ENCODE measurements at regions not wholly inside any gene's neighbourhood (a gene's known extent, or its start where the extent isn't known, plus 50 kb on each side); places are given as distances from the start of the nearest gene placed in this dataset.
A peak's percentile ranks its signal among the peaks of the same experiment; 100 is the strongest.
"Not testable (repeated sequence)": the region's sequence is repeated elsewhere in the genome, so short reads cannot be mapped to it uniquely, and the experiment has no call there.

DNA sequence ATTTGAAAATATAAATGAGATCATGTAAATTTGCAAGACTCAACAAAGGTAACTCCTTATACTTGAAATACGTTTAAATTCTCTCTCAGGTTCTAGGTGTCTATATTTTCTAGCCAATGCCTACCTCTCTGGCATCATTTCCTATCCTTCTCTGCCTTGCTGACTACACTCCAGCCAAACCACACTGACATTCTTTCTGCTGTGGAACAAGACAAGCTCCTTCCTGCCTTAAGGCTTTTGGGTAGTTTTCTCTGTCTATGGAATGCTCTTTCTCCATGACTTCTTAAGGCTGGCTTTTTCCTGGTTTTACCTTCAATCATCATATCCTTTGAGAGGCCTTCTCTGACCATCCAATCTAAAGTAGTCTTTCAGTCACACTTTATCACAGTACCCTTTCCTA, 201.0 kb downstream of the SPRY1 start:
- no peak for DNase-seq (ENCODE audit: low read depth in 3 of 3, low spot score in 2 of 3)

DNA sequence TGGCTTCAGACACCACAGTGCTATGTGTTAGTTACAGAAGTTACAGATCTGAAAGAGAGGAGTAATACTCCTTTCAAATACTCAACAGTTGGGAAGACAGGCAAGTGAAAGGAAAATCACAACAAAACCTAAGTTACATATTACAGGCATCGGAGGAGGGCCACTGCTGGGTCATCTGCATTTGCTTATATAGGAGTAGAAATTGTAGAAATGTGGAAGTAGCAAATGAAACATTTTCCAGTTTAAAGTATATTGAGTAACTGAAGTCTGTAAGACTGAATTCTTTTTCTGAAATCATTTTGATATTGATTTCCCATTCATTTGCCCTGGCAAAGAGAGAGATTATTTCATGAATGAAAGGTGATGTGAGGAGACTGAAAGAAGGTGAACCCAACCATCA, 201.7 kb downstream of the SPRY1 start:
- no peak for DNase-seq (ENCODE audit: low read depth in 3 of 3, low spot score in 2 of 3)

DNA sequence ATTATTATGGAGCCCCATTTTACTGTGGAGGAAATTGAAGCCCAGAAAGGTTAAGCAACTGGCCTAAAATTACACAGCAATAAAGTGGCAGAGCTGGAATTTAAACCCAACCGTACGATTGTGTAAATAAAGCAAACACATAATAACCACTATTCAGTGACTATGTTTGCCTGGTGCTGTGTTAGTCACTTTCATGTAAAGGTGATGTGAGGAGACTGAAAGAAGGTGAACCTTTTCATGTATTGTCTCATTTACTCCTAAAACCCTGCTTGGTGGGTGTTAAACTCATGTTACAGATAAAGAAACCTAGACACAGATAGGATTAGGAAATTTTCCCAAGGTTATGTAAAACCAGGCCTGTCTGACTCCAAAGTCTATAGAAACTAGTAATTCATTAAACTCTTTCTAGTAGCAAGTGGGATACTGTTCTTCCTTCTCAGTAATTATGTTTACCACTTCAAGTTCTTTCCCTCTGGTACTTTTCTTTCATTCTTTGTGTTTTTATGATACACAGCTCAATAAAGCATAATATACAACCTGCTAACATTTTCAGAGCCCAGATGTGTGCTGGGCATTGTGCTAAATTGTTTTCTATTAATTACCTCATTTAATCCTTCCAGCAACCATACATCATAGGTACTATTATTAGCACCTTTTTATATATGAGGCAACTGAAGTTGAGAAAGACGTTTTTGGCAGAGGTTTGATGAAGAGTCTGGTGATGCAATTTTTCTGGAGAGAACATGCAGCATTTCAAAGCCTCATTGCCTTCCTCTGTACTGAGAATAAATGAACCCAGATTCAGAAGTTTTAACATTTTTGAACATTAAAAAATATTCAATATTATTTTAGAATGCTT, 202.7 kb downstream of the SPRY1 start:
- DNase-seq (ENCODE audit: low read depth in 3 of 3, low spot score in 2 of 3), result no peak

DNA sequence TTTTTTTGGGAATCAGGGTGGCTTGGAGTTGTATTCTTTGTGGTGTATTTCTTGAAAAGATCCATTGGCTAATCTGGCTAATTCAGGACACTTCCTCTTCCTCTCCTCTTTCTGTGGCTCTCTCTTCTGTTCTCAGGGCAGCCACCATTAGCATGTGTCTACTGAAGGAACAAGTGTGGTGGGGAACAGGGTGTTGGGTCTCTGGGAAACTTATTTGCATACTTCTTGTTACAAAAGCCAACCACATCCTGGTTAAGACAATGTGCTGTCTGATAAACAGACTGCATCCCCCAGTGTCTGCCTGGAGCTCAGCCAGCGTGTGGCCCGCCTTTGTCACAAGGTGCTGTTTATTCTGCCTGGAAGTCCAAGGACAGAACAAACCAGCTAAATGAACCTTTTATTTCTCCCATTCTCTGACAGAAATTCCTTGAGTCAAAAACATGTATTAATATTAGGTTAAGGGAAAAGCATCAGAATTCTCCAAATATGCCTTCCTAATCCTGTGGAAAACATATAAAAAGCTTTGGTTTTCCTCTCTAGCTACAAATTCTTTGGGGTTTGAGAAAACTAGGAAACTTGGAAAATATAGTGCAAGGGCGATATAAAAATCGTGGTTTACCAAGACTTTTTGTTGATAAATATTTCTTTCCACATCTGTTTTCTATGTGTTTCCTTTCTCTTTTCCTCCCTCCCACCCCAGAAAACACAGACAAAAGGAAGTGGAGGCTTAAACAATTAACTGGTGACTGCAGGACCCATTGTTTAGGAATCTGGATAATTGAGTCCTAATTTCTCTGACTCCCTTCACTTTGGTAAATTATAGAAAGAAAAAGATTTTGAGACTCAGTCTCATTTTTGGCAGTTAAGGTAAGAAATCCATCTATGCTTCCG, 203.6 kb downstream of the SPRY1 start:
- DNase-seq (ENCODE audit: low read depth in 3 of 3, low spot score in 2 of 3), result no peak

DNA sequence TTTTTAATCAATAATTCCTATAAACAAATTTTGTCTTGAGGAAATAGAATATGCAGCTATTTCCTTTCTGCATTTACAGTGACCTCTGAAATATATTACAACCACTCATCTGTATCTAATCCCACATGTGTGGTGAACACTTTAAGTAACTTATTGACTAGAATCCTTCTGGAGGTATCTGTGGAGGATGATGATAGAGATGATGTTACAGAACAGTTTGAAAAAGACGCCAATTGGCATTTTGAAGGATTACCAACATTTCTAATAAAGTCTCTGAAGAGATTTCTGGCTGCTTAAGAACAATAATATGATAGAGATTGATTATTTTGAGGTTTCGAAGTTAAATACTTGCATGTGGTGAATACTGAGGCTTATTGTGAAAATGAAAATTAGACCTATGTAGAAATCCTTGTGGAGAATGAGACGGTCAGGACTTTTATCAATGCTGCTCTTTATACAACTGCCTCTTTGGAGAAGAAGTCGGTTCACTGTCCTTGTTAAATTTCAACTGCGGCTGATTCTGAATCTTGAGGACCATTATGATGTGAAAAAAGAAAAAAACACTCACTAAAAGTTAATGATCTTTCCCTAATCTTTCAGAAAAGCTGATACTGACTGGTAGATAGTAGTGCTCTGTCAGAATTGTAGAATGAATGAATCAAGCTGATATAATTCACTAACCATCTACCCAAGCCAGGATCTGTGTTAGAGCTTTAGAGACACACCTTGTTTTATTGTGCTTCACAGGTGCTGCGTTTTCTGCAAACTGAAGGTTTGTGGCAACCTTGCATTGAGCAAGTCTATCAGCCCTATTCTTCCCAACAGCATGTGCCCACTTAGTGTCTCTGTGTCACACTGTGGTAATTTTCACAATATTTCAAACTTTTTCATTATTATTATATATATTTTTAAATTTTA, 204.7 kb downstream of the SPRY1 start:
- no peak for DNase-seq (ENCODE audit: low read depth in 3 of 3, low spot score in 2 of 3)

DNA sequence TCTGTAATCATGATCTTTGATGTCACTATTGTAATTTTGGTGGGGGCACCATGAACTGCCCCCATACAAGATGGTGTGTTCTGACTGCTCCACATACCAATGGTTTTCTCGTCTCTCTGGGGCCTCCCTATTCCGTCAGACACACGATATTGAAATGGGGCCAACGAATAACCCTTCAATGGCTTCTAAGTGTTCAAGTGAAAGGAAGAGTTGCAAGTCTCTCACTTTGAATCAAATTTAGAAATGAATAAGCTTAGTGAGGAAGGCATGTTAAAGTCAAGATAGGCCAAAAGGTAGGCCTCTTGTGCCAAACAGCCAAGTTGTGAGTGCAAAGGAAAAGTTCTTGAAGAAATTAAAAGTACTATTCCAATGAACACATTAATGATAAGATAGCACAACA, 205.4 kb downstream of the SPRY1 start:
- DNase-seq (ENCODE audit: low read depth in 3 of 3, low spot score in 2 of 3), result no peak

DNA sequence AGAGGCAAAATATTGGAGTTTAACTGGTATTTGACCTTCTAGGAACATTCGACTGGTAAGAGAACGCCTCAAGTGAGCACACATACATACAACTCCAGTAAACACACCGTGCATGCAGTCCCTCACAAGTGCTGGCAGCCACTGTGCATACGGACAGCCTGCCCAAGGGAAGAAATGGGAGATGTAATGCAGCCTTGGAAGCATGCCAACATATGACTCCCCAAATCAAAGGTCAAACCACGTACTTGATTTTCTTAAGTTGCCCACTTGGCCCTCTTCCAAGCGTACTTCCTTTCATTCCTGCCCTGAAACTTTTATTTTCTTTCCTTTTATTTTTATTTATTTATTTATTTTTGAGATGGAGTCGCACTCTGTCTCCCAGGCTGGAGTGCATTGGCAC, 206.6 kb downstream of the SPRY1 start:
- DNase-seq (ENCODE audit: low read depth in 3 of 3, low spot score in 2 of 3), result no peak

DNA sequence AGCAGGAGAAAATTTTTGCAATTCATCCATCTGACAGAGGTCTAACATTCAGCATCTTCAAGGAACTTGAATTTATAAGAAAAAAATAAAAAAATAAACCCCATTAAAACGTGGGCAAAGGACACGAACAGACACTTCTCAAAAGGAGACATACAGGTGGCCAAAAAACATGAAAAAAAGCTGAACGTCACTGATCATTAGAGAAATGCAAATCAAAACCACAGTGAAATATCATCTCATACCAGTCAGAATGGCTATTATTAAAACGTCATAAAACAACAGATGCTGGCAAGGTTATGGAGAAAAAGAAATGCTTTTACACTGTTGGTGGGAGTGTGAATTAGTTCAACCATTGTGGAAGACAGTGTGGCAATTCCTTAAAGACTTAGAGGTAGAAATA, 209.2 kb downstream of the SPRY1 start:
- DNase-seq (ENCODE audit: low read depth in 3 of 3, low spot score in 2 of 3), result not testable (repeated sequence)

DNA sequence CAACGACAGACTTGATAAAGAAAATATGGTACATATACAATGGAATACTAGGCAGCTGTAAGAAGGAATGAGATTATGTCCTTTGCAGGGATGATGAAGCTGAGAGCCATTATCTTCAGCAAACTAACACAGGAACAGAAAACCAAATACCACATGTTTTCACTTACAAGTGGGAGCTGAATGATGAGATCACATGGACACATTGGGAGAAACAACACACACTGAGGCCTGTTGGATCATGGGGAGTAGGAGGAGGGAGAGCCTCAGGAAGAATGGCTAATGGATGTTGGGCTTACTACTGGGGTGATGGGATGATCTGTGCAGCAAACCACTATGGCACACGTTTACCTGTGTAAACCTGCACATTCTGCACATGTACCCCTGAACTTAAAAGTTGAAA, 209.7 kb downstream of the SPRY1 start:
- no peak for DNase-seq (ENCODE audit: low read depth in 3 of 3, low spot score in 2 of 3)

DNA sequence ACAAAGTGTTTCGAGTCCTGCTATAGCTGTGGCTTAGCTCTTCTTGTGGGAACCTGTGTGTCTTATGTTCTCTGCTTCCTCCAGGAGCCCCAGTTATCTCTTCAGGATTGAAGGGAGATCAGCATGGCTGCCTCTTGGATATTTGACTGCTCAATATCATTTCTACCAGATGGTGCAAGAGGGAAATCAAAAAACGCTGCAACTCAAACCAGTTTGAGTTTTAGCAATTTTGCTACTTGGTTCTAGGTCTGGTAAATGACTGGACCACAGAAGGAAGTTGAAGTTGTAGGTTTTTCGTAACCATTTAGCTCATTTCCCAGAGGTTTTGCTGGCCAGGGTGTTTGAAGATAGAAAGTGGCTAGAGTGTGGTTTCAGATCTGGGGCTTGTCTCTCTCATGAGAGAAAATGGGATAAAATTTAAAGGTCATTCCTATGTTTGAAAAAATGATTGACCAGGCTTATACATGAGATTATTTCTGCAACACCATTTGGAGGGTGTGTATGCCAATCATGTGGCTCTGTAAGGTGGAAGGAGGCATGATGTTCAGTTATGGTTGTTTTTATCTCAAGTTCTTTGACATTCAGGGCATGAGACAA, 210.4 kb downstream of the SPRY1 start:
- no peak for DNase-seq (ENCODE audit: low read depth in 3 of 3, low spot score in 2 of 3)

DNA sequence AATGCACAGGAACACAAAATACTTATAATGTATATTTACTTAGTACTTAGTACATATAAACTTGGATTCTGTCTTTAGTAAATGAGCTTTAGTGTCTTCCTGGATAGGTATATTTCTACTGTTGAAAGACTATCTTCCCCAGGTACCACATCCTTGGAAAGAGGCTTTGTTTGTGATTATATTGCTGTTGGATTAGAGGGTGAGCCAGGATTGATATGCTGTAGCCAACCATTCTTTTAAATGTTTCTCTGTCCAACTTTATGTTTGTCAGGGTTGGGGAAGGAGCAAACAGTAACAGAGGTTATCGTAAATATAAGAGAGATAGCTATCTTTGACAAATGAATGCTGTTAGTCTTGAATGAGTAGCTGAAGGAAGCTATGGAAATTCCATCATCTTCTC, 213.2 kb downstream of the SPRY1 start:
- no peak for DNase-seq (ENCODE audit: low read depth in 3 of 3, low spot score in 2 of 3)

DNA sequence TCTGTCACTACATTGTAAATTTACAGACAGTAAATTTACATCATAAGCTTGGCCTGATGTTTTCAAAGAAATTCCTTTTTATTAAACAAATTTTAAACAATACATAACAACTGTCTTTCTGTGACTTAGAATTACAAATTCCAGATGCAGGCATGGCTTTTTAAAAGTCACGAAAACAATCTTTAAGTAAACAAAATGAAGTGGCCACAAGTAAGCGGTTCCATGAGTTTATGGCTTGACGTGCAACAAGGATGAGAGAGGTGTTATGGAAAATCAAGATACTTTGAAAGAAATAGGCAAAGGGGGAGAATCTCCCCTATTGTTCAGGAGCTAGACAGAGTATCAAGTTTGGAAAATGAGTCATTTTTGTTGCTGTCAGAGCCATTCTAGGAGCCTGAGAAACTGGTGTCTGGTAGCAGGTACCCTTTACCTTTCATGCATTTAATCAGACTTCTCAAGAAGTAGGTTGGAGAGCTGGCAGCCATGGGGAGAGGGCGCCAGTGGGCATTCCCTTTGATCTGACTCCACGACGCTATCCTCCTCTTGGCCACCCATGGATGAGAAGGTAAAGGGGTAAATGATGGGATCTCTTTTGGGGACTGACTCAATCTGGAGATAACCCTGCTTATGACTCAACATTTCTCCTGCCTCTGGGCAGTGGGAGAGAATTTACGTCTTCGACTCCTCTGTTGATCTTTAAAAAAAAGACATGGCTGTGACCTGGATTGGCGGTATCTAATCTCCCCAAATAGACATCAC, 217.2 kb downstream of the SPRY1 start:
- no peak for DNase-seq (ENCODE audit: low read depth in 3 of 3, low spot score in 2 of 3)

DNA sequence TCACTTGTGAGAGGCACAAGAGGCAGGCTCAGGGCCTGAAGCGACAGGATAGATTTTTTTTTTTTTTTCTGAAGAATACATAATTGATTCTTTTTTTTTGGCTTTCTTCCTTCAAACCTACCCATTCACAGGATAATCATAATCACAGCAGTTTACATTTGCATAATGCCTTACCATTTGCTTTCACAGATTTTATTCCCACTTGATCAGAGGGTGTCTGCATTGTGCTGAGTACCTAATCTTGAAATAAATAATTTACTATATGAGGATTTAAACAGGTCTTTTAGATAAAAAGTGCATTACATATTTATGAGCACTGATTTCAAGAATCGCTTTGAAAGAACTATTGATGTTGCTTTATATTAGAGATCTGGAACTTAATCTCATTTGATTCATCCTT, 219.3 kb downstream of the SPRY1 start:
- DNase-seq (ENCODE audit: low read depth in 3 of 3, low spot score in 2 of 3), result no peak

DNA sequence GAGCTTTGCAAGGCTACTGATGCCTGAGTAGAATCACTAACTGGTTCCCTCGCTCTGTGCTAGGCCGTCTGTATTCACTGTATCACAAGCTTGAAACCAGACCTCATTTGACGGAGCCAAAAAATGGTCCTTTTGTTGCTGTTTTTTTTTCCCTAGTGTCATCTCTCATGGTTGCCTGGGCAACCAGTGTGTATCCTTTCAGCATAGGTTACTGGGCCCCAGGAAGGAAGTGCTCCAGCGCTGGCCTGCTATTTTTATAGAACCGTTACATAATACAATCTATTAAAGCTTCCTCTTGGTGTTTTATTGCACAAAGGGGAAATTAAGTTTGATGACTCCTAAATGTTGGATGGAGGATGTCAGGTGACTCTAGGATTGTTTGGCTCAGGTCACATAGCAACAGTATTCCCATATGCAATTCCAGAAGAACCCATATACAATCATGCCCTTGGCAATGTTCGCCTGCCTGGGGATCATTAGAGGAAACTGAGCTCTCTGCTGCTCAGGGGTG, 220.4 kb downstream of the SPRY1 start:
- peak; percentile 43 to 68 (median 60) for DNase-seq (ENCODE audit: low read depth in 3 of 3, low spot score in 2 of 3)

DNA sequence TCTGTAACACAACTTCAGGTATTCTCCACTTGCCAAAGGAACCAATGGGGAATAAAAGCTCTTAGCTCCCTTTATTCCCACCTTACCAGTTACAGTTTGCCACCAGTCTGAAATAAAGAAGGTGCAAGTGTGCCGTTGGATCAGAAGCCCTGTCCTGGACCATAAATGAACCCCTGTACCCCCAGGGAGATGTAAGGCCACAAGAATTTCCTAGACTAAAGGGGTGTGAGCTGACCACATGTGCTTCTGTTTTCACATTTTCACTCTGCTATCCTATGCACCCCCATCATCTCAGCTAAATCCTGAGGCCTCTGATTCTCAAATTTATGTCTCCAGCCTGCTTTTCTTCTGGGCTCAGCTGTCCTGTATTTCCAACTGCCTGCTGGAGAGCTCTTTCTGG, 221.2 kb downstream of the SPRY1 start:
- no peak for DNase-seq (ENCODE audit: low read depth in 3 of 3, low spot score in 2 of 3)

DNA sequence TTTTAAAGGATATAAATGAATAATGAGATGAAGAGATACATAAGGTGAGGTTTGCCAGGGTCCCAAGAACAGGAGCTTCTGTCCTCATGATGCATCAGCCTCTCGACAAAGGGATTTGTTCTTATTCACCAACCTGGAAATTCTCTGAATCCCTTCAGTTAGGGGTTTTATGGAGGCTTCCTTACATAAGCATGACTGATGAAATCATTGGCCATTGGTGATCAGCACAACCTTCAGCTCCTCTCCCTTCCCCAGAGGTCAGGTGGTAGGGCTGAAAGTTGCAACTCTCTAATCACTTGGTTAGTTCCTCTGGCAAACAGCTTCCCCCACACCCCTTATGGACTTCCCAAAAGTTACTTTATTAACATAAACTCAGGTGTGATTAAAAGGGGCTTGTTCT, 222.0 kb downstream of the SPRY1 start:
- DNase-seq (ENCODE audit: low read depth in 3 of 3, low spot score in 2 of 3), result no peak

DNA sequence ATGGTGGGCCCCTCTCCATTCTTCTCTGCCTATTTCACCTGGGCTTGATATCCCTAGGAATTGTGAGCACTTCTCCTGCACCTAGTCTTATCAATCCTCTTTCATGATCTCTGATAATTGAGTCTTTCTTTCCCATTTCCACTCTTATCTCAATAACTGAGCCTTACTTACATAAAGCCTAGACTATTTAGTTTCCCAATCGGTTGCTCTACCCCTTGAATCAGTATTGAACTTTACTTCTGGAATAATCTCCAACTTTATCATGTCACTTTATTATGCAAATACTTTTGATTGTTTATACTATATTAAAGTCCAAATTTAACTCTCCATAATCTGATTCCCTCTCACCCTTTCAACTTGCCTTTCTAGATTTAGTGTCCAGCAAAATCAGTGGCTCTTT, 222.7 kb downstream of the SPRY1 start:
- DNase-seq (ENCODE audit: low read depth in 3 of 3, low spot score in 2 of 3), result no peak

DNA sequence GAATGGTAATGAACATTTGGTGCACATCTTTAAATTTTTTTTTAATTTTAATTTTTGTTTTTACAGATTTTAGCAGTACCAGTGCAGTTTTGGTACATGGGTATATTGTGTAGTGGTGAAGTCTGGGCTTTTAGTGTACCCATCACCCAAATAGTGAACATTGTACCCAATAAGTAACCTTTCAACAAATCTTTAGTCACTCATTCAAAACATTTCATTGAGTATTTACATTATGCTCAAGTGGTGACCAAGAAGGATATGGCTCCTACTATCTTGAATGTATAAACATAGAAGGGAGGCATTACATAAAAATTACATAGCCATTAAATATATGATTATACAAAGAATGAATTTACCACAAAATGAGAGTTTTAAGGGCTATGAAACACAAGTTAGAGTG, 223.3 kb downstream of the SPRY1 start:
- no peak for DNase-seq (ENCODE audit: low read depth in 3 of 3, low spot score in 2 of 3)

DNA sequence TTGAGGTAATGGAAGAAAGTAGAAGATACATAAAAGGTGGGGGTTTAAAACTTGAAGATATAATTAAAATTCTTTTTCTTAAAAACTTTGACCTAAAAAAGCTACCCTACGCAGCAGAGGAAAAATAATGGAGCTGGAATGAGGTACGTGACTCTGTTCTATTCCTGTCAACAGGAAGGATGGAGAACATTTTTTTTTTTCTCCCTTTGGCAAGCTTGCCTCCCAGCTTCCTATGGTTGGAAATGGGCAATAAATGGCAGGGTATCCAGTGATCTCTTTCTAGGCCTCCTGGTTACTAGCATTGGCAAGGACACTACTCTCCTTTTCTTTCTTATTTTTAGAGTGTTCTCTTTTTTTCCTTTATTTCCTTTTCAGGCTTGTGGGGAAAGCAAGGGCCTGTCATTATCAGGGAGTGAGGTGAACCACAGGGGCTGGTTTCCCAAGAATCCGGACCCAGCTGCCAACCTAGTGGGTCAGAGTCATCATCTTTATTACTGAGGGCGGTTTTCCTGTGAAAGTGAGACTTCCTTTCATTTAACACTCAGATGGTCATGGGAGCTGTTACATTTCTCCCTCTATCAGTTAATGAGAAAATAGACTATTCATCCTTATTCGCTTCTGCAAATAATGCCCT, 224.6 kb downstream of the SPRY1 start:
- no peak for DNase-seq (ENCODE audit: low read depth in 3 of 3, low spot score in 2 of 3)

All from right renal cortex interstitium (tissue), 3 donors.